ENCODE measurements at regions not wholly inside any gene's neighbourhood (a gene's known extent, or its start where the extent isn't known, plus 50 kb on each side); places are given as distances from the start of the nearest gene placed in this dataset.

GRCh38 chrX:35868501-35868900 is 51.0 kb upstream of the CFAP47 start:
- TF ChIP-seq POLR2A (IDR thresholded peaks at IDR 0.05; ENCODE audit: low read depth, low read length) (no peak), CTCF (conservative IDR thresholded peaks at IDR 0.05; ENCODE audit: low read depth, low read length) (no peak), BHLHE40 (IDR thresholded peaks at IDR 0.05; ENCODE audit: low read depth, low read length) (no peak), RAD21 (IDR thresholded peaks at IDR 0.05; ENCODE audit: low read length) (no peak), CEBPB (IDR thresholded peaks at IDR 0.05; ENCODE audit: low read depth, low read length) (no peak), MAFK (IDR thresholded peaks at IDR 0.05; ENCODE audit: low read depth, low read length) (no peak), SMC3 (IDR thresholded peaks at IDR 0.05; ENCODE audit: low read depth, low read length) (no peak), USF2 (IDR thresholded peaks at IDR 0.05; ENCODE audit: low read depth, low read length) (no peak), CHD1 (IDR thresholded peaks at IDR 0.05; ENCODE audit: low read depth, low read length) (no peak), RCOR1 (IDR thresholded peaks at IDR 0.05; ENCODE audit: insufficient replicate concordance, low read length) (no peak), ELK1 (IDR thresholded peaks at IDR 0.05; ENCODE audit: borderline replicate concordance, low read depth, low read length) (no peak)

Data from IMR-90 (cell line).